Esophagus muscularis mucosa (tissue), 3 donors: ENCODE measurements at regions not wholly inside any gene's neighbourhood (a gene's known extent, or its start where the extent isn't known, plus 50 kb on each side); places are given as distances from the start of the nearest gene placed in this dataset.

Source experiments
- POLR2A ChIP-seq: fragments of 450-650 bp; IDR thresholded peaks from one replicate; pipeline ENCODE4 v1.6.1; 2017; ENCODE audit warnings: antibody characterized with exemption, moderate library complexity, mild to moderate bottlenecking, low read depth
- TF ChIP-seq, protein P1 (sequence below), 3 experiments: fragments of 200-600 bp in 2 of 3; fragments of 450-650 bp in 1 of 3; sonication (generic) in 2 of 3; IDR thresholded peaks; one replicate each; pipeline ENCODE4 v1.5.1; 2017 to 2019; ENCODE audit warnings: antibody characterized with exemption in 3 of 3, mild to moderate bottlenecking in 2 of 3, moderate library complexity in 1 of 3

- no peak for TF ChIP-seq POLR2A
- TF ChIP-seq, protein P1, sequence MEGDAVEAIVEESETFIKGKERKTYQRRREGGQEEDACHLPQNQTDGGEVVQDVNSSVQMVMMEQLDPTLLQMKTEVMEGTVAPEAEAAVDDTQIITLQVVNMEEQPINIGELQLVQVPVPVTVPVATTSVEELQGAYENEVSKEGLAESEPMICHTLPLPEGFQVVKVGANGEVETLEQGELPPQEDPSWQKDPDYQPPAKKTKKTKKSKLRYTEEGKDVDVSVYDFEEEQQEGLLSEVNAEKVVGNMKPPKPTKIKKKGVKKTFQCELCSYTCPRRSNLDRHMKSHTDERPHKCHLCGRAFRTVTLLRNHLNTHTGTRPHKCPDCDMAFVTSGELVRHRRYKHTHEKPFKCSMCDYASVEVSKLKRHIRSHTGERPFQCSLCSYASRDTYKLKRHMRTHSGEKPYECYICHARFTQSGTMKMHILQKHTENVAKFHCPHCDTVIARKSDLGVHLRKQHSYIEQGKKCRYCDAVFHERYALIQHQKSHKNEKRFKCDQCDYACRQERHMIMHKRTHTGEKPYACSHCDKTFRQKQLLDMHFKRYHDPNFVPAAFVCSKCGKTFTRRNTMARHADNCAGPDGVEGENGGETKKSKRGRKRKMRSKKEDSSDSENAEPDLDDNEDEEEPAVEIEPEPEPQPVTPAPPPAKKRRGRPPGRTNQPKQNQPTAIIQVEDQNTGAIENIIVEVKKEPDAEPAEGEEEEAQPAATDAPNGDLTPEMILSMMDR (IDR thresholded peaks at IDR 0.05): no peak
These were observed 586.6 kb downstream of the SLITRK1 start for GRCh38 chr13:83295686-83296085.
